NCI-H2107 treated with DMSO at 0.1 percent for 48 hours (cell line): ENCODE measurements at regions not wholly inside any gene's neighbourhood (a gene's known extent, or its start where the extent isn't known, plus 50 kb on each side); places are given as distances from the start of the nearest gene placed in this dataset.

Experiments used
- DNase-seq: peaks from one replicate; lab custom pipeline; 2025; ENCODE audit not compliant: unreplicated experiment; lab: John Stamatoyannopoulos, UW

GRCh38 chr2:196224756-196225155 is 53.4 kb upstream of the STK17B start:
- no peak for DNase-seq

GRCh38 chr2:196225213-196225612 is 53.8 kb upstream of the STK17B start:
- DNase-seq = no peak

GRCh38 chr2:196226058-196226706 is 54.8 kb upstream of the STK17B start:
- no peak for DNase-seq

DNA sequence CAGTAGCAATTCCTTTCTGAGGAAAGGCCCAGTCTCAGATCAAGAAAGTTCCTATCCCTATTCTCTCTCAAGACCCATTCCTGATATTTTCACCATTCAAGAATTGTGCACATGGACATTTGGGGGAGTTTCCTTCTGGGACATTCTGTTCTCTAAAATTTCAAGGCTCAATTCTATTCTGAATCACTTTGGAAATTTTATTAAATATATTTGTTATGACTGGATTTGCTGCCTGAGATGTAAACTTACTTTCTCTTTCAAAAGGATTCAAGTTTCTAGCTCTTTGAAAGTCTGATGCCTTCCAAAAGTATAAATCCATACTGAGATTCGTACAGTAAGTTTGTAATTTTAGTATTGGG is 55.3 kb upstream of the STK17B start:
- no peak for DNase-seq

DNA sequence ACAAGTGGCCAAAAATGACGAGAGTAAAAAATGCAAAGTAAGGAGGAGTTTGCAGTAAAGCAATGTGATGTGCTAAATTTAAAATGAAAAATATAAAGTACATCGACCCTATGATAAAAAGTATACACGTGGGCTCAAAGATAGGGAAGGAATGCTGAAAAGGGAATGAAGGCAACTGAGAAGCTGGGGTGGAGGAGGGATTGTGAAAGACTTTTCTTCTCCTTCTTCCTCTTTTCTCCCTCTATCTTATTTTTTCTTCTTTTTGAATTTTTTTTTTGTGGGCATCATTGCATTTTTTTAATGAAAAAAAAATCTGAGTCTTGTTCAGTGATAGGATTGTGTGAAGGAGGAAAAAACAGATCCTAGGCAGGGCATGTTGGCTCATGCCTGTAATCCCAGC is 57.6 kb upstream of the STK17B start:
- no peak for DNase-seq

DNA sequence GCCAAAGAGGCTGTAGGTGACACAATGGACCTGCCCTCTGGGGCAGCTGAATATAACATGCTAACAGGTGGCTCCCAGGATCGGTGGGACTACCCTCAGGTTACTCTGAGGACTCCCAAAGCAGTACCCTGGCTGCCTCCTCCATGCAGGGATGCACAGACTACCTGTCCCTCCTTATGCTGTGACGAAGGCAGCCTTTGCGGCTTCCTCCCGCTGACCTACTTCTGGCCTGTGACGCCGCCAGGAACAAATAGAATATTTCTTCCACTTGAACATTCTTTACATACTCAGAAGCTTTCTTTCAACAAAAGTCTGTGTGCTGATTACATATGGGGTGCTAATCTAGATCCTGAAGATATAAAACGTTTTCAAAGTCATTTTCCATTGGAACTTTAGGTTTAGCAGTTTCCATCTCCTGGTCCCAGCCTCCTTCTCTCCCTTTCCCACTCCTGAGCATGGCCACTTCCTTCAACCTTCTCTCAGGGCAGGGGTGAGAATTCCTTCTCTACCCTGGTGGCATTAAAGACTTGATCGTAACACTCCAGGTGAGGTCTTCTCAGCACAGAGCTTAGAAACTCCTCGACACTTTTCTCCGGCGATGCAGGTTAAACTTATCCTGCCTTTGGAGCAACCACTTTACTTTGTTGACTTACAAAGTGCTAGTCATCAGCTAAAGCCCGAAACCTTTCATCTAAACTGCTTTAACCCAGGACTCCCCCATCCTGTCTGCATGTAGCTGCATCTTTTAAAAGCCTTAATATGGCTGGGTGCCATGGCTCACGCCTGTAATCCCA is 58.9 kb upstream of the STK17B start:
- no peak for DNase-seq

DNA sequence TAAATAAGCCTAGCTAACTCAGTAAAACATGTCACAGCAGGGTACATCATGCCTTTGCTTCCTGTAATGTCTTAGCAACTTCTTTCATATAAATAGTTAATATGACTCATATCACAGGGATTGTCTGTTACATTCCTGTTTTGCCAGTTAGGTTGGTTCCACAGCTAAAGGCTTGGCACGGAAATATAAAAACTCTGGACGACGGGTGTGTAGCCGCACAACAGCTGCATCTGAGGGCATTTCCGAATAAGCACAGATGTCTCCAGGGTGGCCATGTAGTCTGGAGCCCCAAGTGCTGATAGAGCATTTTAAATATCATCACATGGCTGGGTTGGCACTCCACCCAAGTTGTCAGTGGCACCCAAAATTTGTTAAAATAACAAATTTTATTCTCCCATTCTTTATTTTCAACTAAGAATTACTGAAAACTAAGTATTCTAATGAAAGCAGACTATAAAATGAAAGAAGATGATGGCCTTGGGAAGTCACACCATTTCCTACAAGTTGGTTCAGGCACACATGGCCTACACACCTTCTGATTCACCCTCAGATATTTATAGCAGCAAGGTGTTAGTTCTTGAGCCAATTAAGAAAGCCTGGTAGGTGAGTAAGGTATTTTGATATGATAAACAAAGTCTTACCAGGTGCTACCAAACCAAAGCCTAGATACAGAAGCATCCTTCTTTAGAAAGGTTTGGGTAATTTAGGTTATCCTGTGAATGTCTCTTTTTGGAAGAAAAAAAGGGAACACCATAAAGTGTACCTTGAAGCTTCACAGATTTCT is 61.8 kb upstream of the STK17B start:
- DNase-seq = no peak

- no peak for DNase-seq
Measured at GRCh38 chr2:196233805-196234475, 62.6 kb upstream of the STK17B start.

- no peak for DNase-seq
Measured at GRCh38 chr2:196234672-196235071, 63.3 kb upstream of the STK17B start.

- no peak for DNase-seq
Measured at GRCh38 chr2:196238836-196239380, 67.5 kb upstream of the STK17B start.

GRCh38 chr2:196239622-196240587 is 68.5 kb upstream of the STK17B start:
- DNase-seq = no peak

DNA sequence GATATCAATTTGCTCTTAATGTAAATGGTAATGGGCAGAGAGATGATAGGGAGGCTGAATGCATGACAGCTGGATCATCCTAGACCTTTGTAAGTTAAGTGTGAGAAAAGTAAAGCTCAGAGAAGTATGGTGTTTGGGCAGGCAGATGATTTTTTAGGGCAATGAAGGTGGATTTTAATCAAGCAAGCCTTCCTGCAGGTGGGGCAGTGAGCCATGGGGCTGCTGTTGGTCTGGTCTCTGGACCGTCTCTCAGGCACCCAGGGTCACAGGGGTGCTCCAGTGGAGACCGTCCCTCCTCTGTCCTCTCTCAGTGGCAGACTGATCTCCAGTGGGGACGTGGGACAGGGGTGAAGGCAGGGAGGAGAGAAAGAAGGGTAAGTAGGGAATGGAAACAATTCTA is 69.8 kb upstream of the STK17B start:
- no peak for DNase-seq

- DNase-seq = no peak
Measured at GRCh38 chr2:196242131-196242620, 70.8 kb upstream of the STK17B start.

DNA sequence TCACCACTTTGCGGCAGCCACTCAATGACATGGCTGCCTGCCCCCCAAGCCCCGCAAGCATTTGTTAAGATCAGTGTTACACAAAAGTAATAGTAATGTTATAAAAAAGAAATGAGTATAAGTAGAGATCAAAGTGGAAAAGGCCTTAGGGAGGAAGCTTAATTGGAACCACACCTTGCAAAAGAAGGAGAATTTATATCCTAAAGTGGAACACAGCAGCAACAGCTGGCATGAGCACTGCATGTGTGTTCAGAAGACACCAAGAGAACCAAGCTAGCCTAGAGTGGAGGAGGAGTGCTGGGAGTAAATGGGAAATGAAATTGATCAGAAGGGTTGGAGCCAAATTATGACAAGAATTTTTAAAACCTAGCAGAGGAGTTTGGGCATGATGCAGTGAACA is 73.1 kb upstream of the STK17B start:
- DNase-seq = no peak

GRCh38 chr2:196244966-196245365 is 73.6 kb upstream of the STK17B start:
- no peak for DNase-seq

GRCh38 chr2:196245378-196246140 is 74.2 kb upstream of the STK17B start:
- no peak for DNase-seq

DNA sequence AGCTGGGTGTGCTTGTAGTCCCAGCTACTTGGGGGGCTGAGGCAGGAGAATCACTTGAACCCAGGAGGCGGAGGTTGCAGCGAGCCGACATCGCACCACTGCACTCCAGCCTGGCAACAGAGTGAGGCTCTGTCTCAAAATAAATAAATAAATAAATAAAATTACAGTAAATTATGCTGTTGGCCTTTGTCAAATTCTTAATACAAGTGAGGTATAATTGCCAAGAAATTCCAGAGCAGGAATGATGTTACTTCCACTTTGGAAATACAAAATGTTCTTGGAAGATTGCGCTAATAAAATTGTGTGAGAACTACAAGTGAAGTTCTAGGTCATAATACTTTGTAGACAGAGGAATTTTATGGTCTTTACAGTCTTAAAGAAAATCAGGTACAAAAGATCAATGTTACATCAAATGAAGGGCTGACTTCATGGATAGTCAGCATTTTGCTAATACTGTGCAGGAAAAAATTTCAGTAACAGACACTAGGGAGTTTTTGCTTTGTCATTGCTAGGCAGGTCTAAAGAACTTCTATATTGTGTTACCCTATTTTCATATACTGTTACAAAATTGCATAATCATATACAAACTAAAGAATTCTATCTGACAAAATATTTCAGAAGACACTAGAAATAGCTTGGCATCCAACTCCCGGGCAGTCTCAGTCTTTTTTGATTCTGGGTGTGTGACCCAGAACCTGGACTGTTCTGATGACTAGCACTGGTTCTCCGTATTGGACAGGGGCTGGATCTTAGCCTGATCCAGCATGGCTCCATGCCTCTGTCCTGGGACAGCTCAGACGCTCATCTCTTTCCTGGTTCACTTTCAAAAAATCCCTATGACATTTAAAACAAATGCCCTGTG is 76.0 kb upstream of the STK17B start:
- DNase-seq = no peak

DNA sequence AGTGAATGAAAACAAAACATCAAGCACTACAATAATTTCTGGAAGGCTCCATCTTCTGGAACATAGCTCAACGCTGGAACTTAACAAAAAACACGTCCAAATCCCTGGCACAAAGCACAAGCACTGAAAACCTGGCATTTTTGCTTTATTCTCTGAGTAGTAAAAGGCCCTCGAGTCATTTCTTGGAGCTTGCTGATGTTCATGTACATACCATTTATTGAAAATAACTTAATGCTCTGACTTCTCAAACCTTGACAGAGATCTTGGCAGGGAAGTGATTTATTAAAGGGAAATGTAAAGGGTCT is 76.5 kb upstream of the STK17B start:
- DNase-seq = no peak
